ENCODE measurements at regions not wholly inside any gene's neighbourhood (a gene's known extent, or its start where the extent isn't known, plus 50 kb on each side); places are given as distances from the start of the nearest gene placed in this dataset.

DNA sequence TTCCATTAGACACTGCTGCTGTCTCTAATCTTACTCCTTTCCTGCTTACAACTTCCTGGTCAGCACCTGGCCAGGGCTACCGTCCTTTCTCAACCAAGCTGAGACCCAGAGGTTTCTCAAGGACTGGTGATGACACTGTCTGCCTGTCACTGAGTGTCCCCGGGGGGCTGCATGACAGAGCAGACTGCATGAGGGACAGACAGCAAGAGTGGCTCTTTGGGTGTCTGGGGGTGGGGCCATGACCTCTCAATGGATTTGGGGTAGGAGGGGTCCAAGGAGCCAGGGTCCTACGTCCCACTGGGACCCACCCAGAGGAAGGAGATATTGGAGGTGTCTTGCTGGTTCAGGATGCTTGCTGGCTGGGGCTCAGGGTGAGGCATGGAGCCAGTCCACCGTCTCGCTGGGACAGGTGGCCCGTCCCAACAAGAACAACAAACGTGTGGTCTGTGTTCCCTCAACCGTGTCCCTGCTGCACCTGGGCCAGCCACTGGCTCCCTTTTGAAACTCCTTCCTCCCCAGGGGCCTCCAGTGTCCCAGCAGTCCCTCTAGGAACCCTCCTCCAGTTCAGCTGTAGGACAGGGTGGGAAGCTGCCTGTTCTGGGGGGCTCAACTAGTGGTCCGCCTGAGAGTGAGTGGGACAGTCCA is 344.6 kb upstream of the AJAP1 start:
- H3K36me3 Mint-ChIP-seq (ENCODE audit: insufficient read depth, unreplicated experiment): no peaks in the 10 kb centered on the region
- no peak overlapping the region for H3K27ac Mint-ChIP-seq (ENCODE audit: low read depth, unreplicated experiment)
- H3K9me3 Mint-ChIP-seq (ENCODE audit: unreplicated experiment): peaks cover 27% of the 10 kb centered on the region
- no peaks in the 10 kb centered on the region for H3K4me1 Mint-ChIP-seq (ENCODE audit: insufficient read depth, unreplicated experiment)
- POLR2A ChIA-PET: no interaction called here
- CTCF ChIA-PET: no interaction called here
- DNase-seq (ENCODE audit: unreplicated experiment): no peak
- H3K4me3 Mint-ChIP-seq (ENCODE audit: unreplicated experiment): no peak overlapping the region
- intact Hi-C loops (cut with micrococcal nuclease): no loop called here
- TF ChIP-seq, protein P1, sequence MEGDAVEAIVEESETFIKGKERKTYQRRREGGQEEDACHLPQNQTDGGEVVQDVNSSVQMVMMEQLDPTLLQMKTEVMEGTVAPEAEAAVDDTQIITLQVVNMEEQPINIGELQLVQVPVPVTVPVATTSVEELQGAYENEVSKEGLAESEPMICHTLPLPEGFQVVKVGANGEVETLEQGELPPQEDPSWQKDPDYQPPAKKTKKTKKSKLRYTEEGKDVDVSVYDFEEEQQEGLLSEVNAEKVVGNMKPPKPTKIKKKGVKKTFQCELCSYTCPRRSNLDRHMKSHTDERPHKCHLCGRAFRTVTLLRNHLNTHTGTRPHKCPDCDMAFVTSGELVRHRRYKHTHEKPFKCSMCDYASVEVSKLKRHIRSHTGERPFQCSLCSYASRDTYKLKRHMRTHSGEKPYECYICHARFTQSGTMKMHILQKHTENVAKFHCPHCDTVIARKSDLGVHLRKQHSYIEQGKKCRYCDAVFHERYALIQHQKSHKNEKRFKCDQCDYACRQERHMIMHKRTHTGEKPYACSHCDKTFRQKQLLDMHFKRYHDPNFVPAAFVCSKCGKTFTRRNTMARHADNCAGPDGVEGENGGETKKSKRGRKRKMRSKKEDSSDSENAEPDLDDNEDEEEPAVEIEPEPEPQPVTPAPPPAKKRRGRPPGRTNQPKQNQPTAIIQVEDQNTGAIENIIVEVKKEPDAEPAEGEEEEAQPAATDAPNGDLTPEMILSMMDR (IDR thresholded peaks at IDR 0.05; ENCODE audit: unreplicated experiment): no peak
- no peaks in the 10 kb centered on the region for H3K27me3 Mint-ChIP-seq (ENCODE audit: insufficient read depth, unreplicated experiment)
- BruUV-seq (replicated peaks): no TSS peak

DNA sequence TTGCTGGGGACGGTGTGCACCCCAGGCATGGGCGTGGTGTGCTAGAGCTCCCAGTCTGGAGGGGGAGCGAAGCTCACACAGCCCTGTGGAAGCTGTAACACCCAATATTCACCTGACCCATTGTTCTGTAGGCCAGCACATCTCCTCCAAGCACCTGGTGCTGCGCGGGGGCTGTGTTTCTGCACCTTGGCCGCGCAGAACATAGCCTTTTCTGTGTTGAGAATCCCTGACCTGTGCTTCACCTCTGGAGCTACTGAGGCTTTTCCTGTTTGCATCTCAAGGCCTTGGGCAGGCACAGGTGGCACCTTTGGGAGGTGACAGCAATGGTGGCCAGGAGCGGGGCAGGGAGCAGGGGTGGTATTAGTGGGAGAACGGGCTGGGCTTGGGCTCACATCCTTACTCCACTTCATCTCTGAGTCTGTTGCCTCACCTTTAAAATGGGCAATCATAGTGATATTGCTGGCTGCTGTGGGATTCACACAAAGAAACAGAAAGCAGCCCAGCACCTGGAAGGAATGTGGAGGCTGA is 343.9 kb upstream of the AJAP1 start:
- Mint-ChIP-seq H3K27ac (ENCODE audit: low read depth, unreplicated experiment) (no peak overlapping the region), H3K4me3 (ENCODE audit: unreplicated experiment) (no peak overlapping the region), H3K27me3 (ENCODE audit: insufficient read depth, unreplicated experiment) (no peaks in the 10 kb centered on the region), H3K36me3 (ENCODE audit: insufficient read depth, unreplicated experiment) (no peaks in the 10 kb centered on the region), H3K4me1 (ENCODE audit: insufficient read depth, unreplicated experiment) (no peaks in the 10 kb centered on the region), H3K9me3 (ENCODE audit: unreplicated experiment) (peaks cover 29% of the 10 kb centered on the region)
- ChIA-PET POLR2A (no interaction called here), CTCF (interaction anchor here (0.7 kb wide), 1 partner anchor 492 kb away, joined by 4 read pairs; no protein-coding TSS in a partner anchor)
- TF ChIP-seq, protein P1 (IDR thresholded peaks at IDR 0.05; ENCODE audit: unreplicated experiment): no peak
- no TSS peak for BruUV-seq (replicated peaks)
- DNase-seq (ENCODE audit: unreplicated experiment): no peak
- intact Hi-C loops (cut with micrococcal nuclease): no loop called here

GRCh38 chr1:4312024-4312423 is 342.4 kb upstream of the AJAP1 start:
- Mint-ChIP-seq H3K27me3 (ENCODE audit: insufficient read depth, unreplicated experiment) (no peaks in the 10 kb centered on the region), H3K4me1 (ENCODE audit: insufficient read depth, unreplicated experiment) (no peaks in the 10 kb centered on the region), H3K36me3 (ENCODE audit: insufficient read depth, unreplicated experiment) (no peaks in the 10 kb centered on the region), H3K27ac (ENCODE audit: low read depth, unreplicated experiment) (no peak overlapping the region), H3K9me3 (ENCODE audit: unreplicated experiment) (peaks cover 34% of the 10 kb centered on the region), H3K4me3 (ENCODE audit: unreplicated experiment) (no peak overlapping the region)
- no TSS peak for BruUV-seq (replicated peaks)
- TF ChIP-seq, protein P1 (IDR thresholded peaks at IDR 0.05; ENCODE audit: unreplicated experiment): no peak
- intact Hi-C loops (cut with micrococcal nuclease): no loop called here
- POLR2A ChIA-PET: no interaction called here
- CTCF ChIA-PET: no interaction called here
- no peak for DNase-seq (ENCODE audit: unreplicated experiment)

- H3K27me3 Mint-ChIP-seq (ENCODE audit: insufficient read depth, unreplicated experiment): no peaks in the 10 kb centered on the region
- intact Hi-C loops (cut with micrococcal nuclease): no loop called here
- DNase-seq (ENCODE audit: unreplicated experiment): no peak
- BruUV-seq (replicated peaks): no TSS peak
- CTCF ChIA-PET: no interaction called here
- H3K4me3 Mint-ChIP-seq (ENCODE audit: unreplicated experiment): no peak overlapping the region
- POLR2A ChIA-PET: no interaction called here
- peaks cover 36% of the 10 kb centered on the region for H3K9me3 Mint-ChIP-seq (ENCODE audit: unreplicated experiment)
- no peaks in the 10 kb centered on the region for H3K36me3 Mint-ChIP-seq (ENCODE audit: insufficient read depth, unreplicated experiment)
- H3K27ac Mint-ChIP-seq (ENCODE audit: low read depth, unreplicated experiment): no peak overlapping the region
- H3K4me1 Mint-ChIP-seq (ENCODE audit: insufficient read depth, unreplicated experiment): no peaks in the 10 kb centered on the region
- TF ChIP-seq, protein P1 (IDR thresholded peaks at IDR 0.05; ENCODE audit: unreplicated experiment): no peak
Measured at GRCh38 chr1:4315202-4315601, 339.2 kb upstream of the AJAP1 start.

Data from MCF 10A (cell line).